ENCODE measurements at regions not wholly inside any gene's neighbourhood (a gene's known extent, or its start where the extent isn't known, plus 50 kb on each side); places are given as distances from the start of the nearest gene placed in this dataset.
A peak's percentile ranks its signal among the peaks of the same experiment; 100 is the strongest.

GRCh38 chr3:99199021-99199420 lies 297.5 kb upstream of the DCBLD2 start:
- no peak for DNase-seq (ENCODE audit: low read depth)

- no peak for DNase-seq (ENCODE audit: low read depth)
Measured at GRCh38 chr3:99191186-99191585, 289.7 kb upstream of the DCBLD2 start.

- DNase-seq (ENCODE audit: low read depth), result no peak
Measured at GRCh38 chr3:99188936-99189335, 287.4 kb upstream of the DCBLD2 start.

- DNase-seq (ENCODE audit: low read depth), result no peak
Measured at GRCh38 chr3:99186016-99186415, 284.5 kb upstream of the DCBLD2 start.

GRCh38 chr3:99176169-99176964 lies 274.9 kb upstream of the DCBLD2 start:
- DNase-seq (ENCODE audit: low read depth), result no peak

- no peak for DNase-seq (ENCODE audit: low read depth)
Measured at GRCh38 chr3:99175276-99175812, 273.8 kb upstream of the DCBLD2 start.

GRCh38 chr3:99172736-99173657 lies 271.5 kb upstream of the DCBLD2 start:
- DNase-seq (ENCODE audit: low read depth), result peak; percentile 70

GRCh38 chr3:99171800-99172199 lies 270.3 kb upstream of the DCBLD2 start:
- no peak for DNase-seq (ENCODE audit: low read depth)

- no peak for DNase-seq (ENCODE audit: low read depth)
Measured at GRCh38 chr3:99170867-99171517, 269.5 kb upstream of the DCBLD2 start.

- no peak for DNase-seq (ENCODE audit: low read depth)
Measured at GRCh38 chr3:99167071-99167470, 265.6 kb upstream of the DCBLD2 start.

GRCh38 chr3:99163314-99163713 lies 261.8 kb upstream of the DCBLD2 start:
- DNase-seq (ENCODE audit: low read depth), result no peak

GRCh38 chr3:99159220-99159762 lies 257.8 kb upstream of the DCBLD2 start:
- DNase-seq (ENCODE audit: low read depth), result no peak

- no peak for DNase-seq (ENCODE audit: low read depth)
Measured at GRCh38 chr3:99145031-99145430, 243.5 kb upstream of the DCBLD2 start.

- DNase-seq (ENCODE audit: low read depth), result no peak
Measured at GRCh38 chr3:99143493-99143892, 242.0 kb upstream of the DCBLD2 start.

GRCh38 chr3:99134986-99135385 lies 233.5 kb upstream of the DCBLD2 start:
- no peak for DNase-seq (ENCODE audit: low read depth)

- DNase-seq (ENCODE audit: low read depth), result no peak
Measured at GRCh38 chr3:99131876-99132275, 230.4 kb upstream of the DCBLD2 start.

- peak; percentile 97 for DNase-seq (ENCODE audit: low read depth)
Measured at GRCh38 chr3:99128725-99129505, 227.4 kb upstream of the DCBLD2 start.

GRCh38 chr3:99128235-99128634 lies 226.7 kb upstream of the DCBLD2 start:
- DNase-seq (ENCODE audit: low read depth), result no peak

- DNase-seq (ENCODE audit: low read depth), result no peak
Measured at GRCh38 chr3:99126316-99126715, 224.8 kb upstream of the DCBLD2 start.

- DNase-seq (ENCODE audit: low read depth), result no peak
Measured at GRCh38 chr3:99119385-99119784, 217.9 kb upstream of the DCBLD2 start.

GRCh38 chr3:99118381-99118780 lies 216.9 kb upstream of the DCBLD2 start:
- peak; percentile 88 for DNase-seq (ENCODE audit: low read depth)
